Activated gamma-delta T cell treated with Interleukin-2 at 50 U/mL for 16 hours (primary cell): ENCODE measurements at regions not wholly inside any gene's neighbourhood (a gene's known extent, or its start where the extent isn't known, plus 50 kb on each side); places are given as distances from the start of the nearest gene placed in this dataset.

Source experiments
- DNase-seq: peaks from one replicate; pipeline ENCODE4 v3.0.0-alpha.2; 2020

GRCh38 chr3:152780553-152780952 is 54.4 kb upstream of the P2RY1 start:
- DNase-seq: no peak

GRCh38 chr3:152785051-152785450 is 49.9 kb upstream of the P2RY1 start:
- DNase-seq: no peak
